B cell (primary cell): ENCODE measurements at regions not wholly inside any gene's neighbourhood (a gene's known extent, or its start where the extent isn't known, plus 50 kb on each side); places are given as distances from the start of the nearest gene placed in this dataset.

ENCODE experiments used
- ATAC-seq: fragments of 200-7000 bp; cut with Tn5 transposase; one replicate; pipeline ENCODE4 v1.10.0; 2021; ENCODE audit warnings: low read depth, mild to moderate bottlenecking, moderate number of reproducible peaks, moderate library complexity
- CTCF ChIA-PET: fragments of 350-600 bp; sonication (Branson Sonifier 250); formaldehyde crosslinking; loops from one replicate; lab custom pipeline; 2021; ENCODE audit warnings: antibody characterized with exemption, inconsistent platforms; lab: Charles Lee
- POLR2A ChIA-PET: fragments of 350-600 bp; sonication (Branson Sonifier 250); formaldehyde crosslinking; loops from one replicate; lab custom pipeline; 2021; ENCODE audit warnings: antibody characterized with exemption; lab: Charles Lee
- DNase-seq: peaks from one replicate; pipeline ENCODE4 v3.0.0; 2013
- H2AFZ ChIP-seq: 2 replicates; pipeline ENCODE4 v1.6.1; 2012; ENCODE audit warnings: mild to moderate bottlenecking, low read depth, low read length; ENCODE audit not compliant: insufficient read depth, poor library complexity, severe bottlenecking
- H3K27ac ChIP-seq, 2 donors: 1 replicate in 1 of 2; 2 replicates in 1 of 2; pipeline ENCODE4 v1.5.1; 2012 to 2013; ENCODE audit warnings: low read length in 2 of 2, mild to moderate bottlenecking in 2 of 2, moderate library complexity in 1 of 2
- H3K27me3 ChIP-seq, 4 experiments: fragments of 200-600 bp in 1 of 4; sonication (generic) in 1 of 4; replicated peaks in 1 of 4; 1 replicate in 2 of 4; 2 replicates in 2 of 4; pipeline versions ENCODE4 v1.6.1 to v1.7.0; 2013 to 2016; ENCODE audit warnings: low read length in 3 of 4, mild to moderate bottlenecking in 2 of 4, mixed read lengths in 1 of 4, moderate library complexity in 1 of 4; ENCODE audit not compliant: insufficient read depth in 4 of 4, control insufficient read depth in 3 of 4; ENCODE audit errors: control extremely low read depth in 1 of 4
- H3K36me3 ChIP-seq, 2 experiments: replicated peaks in 1 of 2; 1 replicate in 1 of 2; 2 replicates in 1 of 2; pipeline versions ENCODE4 v1.6.1 to v1.7.1; 2013; ENCODE audit warnings: low read length in 1 of 2; ENCODE audit not compliant: insufficient read depth in 2 of 2, control insufficient read depth in 1 of 2; ENCODE audit errors: control extremely low read depth in 1 of 2, extremely low read depth in 1 of 2
- H3K4me1 ChIP-seq, 2 donors: fragments of 200-600 bp in 1 of 2; sonication (generic) in 1 of 2; 1 replicate in 1 of 2; 2 replicates in 1 of 2; pipeline versions ENCODE4 v1.5.1 to v1.6.1; 2013 to 2017; ENCODE audit warnings: low read length in 2 of 2; ENCODE audit not compliant: control insufficient read depth in 2 of 2, insufficient read depth in 2 of 2
- H3K4me2 ChIP-seq: replicated peaks from 2 replicates; pipeline ENCODE3; 2012; ENCODE audit warnings: mild to moderate bottlenecking, low read depth, low read length; ENCODE audit not compliant: poor library complexity, severe bottlenecking
- H3K4me3 ChIP-seq, 5 experiments: fragments of 200-600 bp in 1 of 5; sonication (generic) in 1 of 5; 1 replicate in 3 of 5; 2 replicates in 2 of 5; pipeline versions ENCODE4 v1.5.1 to v1.7.0; 2011 to 2016; ENCODE audit warnings: low read length in 4 of 5, mild to moderate bottlenecking in 4 of 5, low read depth in 2 of 5, control low read depth in 1 of 5, moderate library complexity in 1 of 5; ENCODE audit not compliant: insufficient read depth in 1 of 5; ENCODE audit errors: control extremely low read depth in 1 of 5, extremely low read depth in 1 of 5
- H3K79me2 ChIP-seq: fragments of 200-600 bp; sonication (generic); one replicate; pipeline ENCODE4 v1.6.0; 2016; ENCODE audit warnings: low read length; ENCODE audit not compliant: control insufficient read depth, insufficient read depth
- H3K9ac ChIP-seq: fragments of 200-600 bp; sonication (generic); 2 replicates; pipeline ENCODE4 v1.6.1; 2017; ENCODE audit warnings: mild to moderate bottlenecking, low read length, moderate library complexity
- H3K9me3 ChIP-seq, 3 donors: one replicate each; pipeline versions ENCODE4 v1.6.1 to v1.7.1; 2013; ENCODE audit warnings: low read length in 2 of 3; ENCODE audit not compliant: control insufficient read depth in 2 of 3, insufficient read depth in 1 of 3; ENCODE audit errors: control extremely low read depth in 1 of 3
- H4K20me1 ChIP-seq: 2 replicates; pipeline ENCODE4 v1.6.0; 2012; ENCODE audit warnings: mild to moderate bottlenecking, low read length; ENCODE audit not compliant: insufficient read depth, control insufficient read depth, poor library complexity, severe bottlenecking
- H3K27ac Mint-ChIP-seq: one replicate; pipeline ENCODE4 v1.8.0; 2021; ENCODE audit warnings: mixed read lengths
- H3K27me3 Mint-ChIP-seq: one replicate; pipeline ENCODE4 v1.8.0; 2021; ENCODE audit warnings: mixed read lengths
- H3K4me1 Mint-ChIP-seq: one replicate; pipeline ENCODE4 v1.8.0; 2021; ENCODE audit warnings: mixed read lengths
- H3K4me3 Mint-ChIP-seq: one replicate; pipeline ENCODE4 v1.8.0; 2021; ENCODE audit warnings: mixed read lengths
- H3K9me3 Mint-ChIP-seq: one replicate; pipeline ENCODE4 v1.8.0; 2022; ENCODE audit warnings: mixed read lengths; ENCODE audit not compliant: insufficient read depth
- EZH2 ChIP-seq: IDR thresholded peaks from 2 replicates; pipeline ENCODE4 v1.6.1; 2012; ENCODE audit warnings: borderline replicate concordance, low read depth, mild to moderate bottlenecking, moderate library complexity, low read length; ENCODE audit not compliant: insufficient read depth, poor library complexity, severe bottlenecking
- WGBS: methylation state at CpG from one replicate; pipeline ENCODE4 v1.1.5; 2013; ENCODE audit warnings: missing lambda C conversion rate; ENCODE audit not compliant: insufficient coverage; 5-methylcytosine and 5-hydroxymethylcytosine counted together
- intact Hi-C: fragments of 100-400 bp; cut with micrococcal nuclease; formaldehyde crosslinking; loops from one replicate; pipeline ENCODE4 v1.10.0; 2022
- TF ChIP-seq, protein P1 (sequence below): fragments of 200-600 bp; IDR thresholded peaks from one replicate; pipeline ENCODE4 v1.8.0; 2022; ENCODE audit warnings: antibody characterized with exemption, mild to moderate bottlenecking

DNA sequence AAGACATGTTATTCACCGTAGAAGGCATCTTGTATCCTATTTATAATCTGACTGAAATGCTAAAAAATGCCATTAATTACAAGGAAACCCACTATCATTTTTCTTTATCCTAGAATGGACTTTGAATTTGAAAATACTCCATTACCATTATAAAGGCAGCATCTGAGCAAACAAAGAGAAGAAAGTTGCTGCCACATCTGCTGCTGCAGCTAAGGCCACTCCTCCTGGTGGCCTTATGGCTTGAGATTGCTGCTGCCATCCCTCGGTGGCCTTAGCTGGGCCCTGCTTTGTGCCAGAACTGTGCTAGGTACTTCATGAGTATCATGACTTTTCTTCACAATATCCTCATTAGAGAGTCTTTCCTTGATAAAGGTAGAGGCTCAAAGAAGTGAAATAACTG, 1210.1 kb upstream of the TENM4 start:
- intact Hi-C loops, result no loop called here
- Histone ChIP-seq H3K36me3 (no peaks in the 10 kb centered on the region), H3K4me1 (no peaks in the 10 kb centered on the region), H4K20me1 (no peaks in the 10 kb centered on the region), H2AFZ (no peak overlapping the region), H3K9me3 (peaks cover 0 to 3% (median 0%) of the 10 kb centered on the region in 3 donors), H3K4me3 (no peak overlapping the region), H3K79me2 (no peaks in the 10 kb centered on the region), H3K4me2 (no peak overlapping the region), H3K27me3 (no peaks in the 10 kb centered on the region), H3K9ac (no peak overlapping the region), H3K27ac (no peak overlapping the region)
- ChIA-PET POLR2A (no interaction called here), CTCF (no interaction called here)
- WGBS, result no CpG with 5 or more reads among the region's 2 CpGs
- no peaks in the 10 kb centered on the region for H3K27me3 Mint-ChIP-seq
- TF ChIP-seq, protein P1, sequence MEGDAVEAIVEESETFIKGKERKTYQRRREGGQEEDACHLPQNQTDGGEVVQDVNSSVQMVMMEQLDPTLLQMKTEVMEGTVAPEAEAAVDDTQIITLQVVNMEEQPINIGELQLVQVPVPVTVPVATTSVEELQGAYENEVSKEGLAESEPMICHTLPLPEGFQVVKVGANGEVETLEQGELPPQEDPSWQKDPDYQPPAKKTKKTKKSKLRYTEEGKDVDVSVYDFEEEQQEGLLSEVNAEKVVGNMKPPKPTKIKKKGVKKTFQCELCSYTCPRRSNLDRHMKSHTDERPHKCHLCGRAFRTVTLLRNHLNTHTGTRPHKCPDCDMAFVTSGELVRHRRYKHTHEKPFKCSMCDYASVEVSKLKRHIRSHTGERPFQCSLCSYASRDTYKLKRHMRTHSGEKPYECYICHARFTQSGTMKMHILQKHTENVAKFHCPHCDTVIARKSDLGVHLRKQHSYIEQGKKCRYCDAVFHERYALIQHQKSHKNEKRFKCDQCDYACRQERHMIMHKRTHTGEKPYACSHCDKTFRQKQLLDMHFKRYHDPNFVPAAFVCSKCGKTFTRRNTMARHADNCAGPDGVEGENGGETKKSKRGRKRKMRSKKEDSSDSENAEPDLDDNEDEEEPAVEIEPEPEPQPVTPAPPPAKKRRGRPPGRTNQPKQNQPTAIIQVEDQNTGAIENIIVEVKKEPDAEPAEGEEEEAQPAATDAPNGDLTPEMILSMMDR, result no peak
- no peak for TF ChIP-seq EZH2
- DNase-seq (no peak), ATAC-seq (no peak)
- peaks cover 2% of the 10 kb centered on the region for H3K9me3 Mint-ChIP-seq
- no peak overlapping the region for H3K27ac Mint-ChIP-seq
- H3K4me1 Mint-ChIP-seq, result no peaks in the 10 kb centered on the region
- H3K4me3 Mint-ChIP-seq, result no peak overlapping the region

DNA sequence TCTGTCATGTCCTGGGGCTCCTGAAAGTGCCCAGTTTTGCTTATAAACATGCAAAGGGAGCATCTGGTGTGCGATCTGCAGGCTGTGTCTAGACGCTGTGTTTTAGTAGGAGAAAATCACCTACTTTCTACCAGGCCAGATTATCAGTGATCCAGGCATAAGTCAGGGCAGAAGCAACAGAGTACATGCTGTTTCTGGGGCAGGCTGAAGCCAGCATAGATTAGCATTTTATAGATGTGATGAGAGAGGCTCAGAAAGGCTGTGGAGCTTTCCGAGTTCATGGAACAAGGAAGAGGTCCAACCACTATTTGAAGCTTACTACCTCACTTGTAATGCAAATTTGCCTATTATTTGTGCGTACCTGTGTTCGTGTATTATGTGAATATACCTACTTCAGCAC, 1208.4 kb upstream of the TENM4 start:
- Histone ChIP-seq H3K9me3 (peaks cover 0 to under 1% (median 0%) of the 10 kb centered on the region in 3 donors), H3K27ac (no peak overlapping the region), H3K4me3 (no peak overlapping the region), H3K4me1 (no peaks in the 10 kb centered on the region), H3K9ac (no peak overlapping the region), H2AFZ (no peak overlapping the region), H3K27me3 (no peaks in the 10 kb centered on the region), H3K79me2 (no peaks in the 10 kb centered on the region), H4K20me1 (no peaks in the 10 kb centered on the region), H3K4me2 (no peak overlapping the region), H3K36me3 (no peaks in the 10 kb centered on the region)
- no peaks in the 10 kb centered on the region for H3K4me1 Mint-ChIP-seq
- TF ChIP-seq, protein P1, result no peak
- no peak for TF ChIP-seq EZH2
- H3K4me3 Mint-ChIP-seq, result no peak overlapping the region
- POLR2A ChIA-PET, result no interaction called here
- ATAC-seq, result no peak
- 92% methylated on average over 2 of the region's 5 CpGs for WGBS
- H3K27me3 Mint-ChIP-seq, result no peaks in the 10 kb centered on the region
- intact Hi-C loops, result no loop called here
- CTCF ChIA-PET, result no interaction called here
- DNase-seq, result no peak
- H3K27ac Mint-ChIP-seq, result no peak overlapping the region
- no peaks in the 10 kb centered on the region for H3K9me3 Mint-ChIP-seq
